Skeletal muscle satellite cell (primary cell): ENCODE measurements at regions not wholly inside any gene's neighbourhood (a gene's known extent, or its start where the extent isn't known, plus 50 kb on each side); places are given as distances from the start of the nearest gene placed in this dataset.

Experiments
- H3K27me3 ChIP-seq: 2 replicates; pipeline ENCODE4 v1.7.0; 2013; ENCODE audit warnings: low read length; ENCODE audit not compliant: control insufficient read depth, insufficient read depth
- H3K36me3 ChIP-seq: 2 replicates; pipeline ENCODE4 v1.7.0; 2013; ENCODE audit warnings: mild to moderate bottlenecking, control low read depth, low read length; ENCODE audit not compliant: insufficient read depth
- H3K4me1 ChIP-seq: 2 replicates; pipeline ENCODE4 v1.7.0; 2013; ENCODE audit warnings: low read length; ENCODE audit not compliant: control insufficient read depth, insufficient read depth
- H3K4me2 ChIP-seq: 2 replicates; pipeline ENCODE4 v1.7.0; 2013; ENCODE audit warnings: mild to moderate bottlenecking, low read length
- H3K4me3 ChIP-seq: 2 replicates; pipeline ENCODE4 v1.7.0; 2013; ENCODE audit warnings: low read length
- H3K9ac ChIP-seq: 2 replicates; pipeline ENCODE4 v1.7.0; 2013; ENCODE audit warnings: mild to moderate bottlenecking, low read depth, low read length, moderate library complexity
- H3K9me3 ChIP-seq: replicated peaks from 2 replicates; pipeline ENCODE4 v1.7.0; 2013; ENCODE audit warnings: mild to moderate bottlenecking, control low read depth, low read length

DNA sequence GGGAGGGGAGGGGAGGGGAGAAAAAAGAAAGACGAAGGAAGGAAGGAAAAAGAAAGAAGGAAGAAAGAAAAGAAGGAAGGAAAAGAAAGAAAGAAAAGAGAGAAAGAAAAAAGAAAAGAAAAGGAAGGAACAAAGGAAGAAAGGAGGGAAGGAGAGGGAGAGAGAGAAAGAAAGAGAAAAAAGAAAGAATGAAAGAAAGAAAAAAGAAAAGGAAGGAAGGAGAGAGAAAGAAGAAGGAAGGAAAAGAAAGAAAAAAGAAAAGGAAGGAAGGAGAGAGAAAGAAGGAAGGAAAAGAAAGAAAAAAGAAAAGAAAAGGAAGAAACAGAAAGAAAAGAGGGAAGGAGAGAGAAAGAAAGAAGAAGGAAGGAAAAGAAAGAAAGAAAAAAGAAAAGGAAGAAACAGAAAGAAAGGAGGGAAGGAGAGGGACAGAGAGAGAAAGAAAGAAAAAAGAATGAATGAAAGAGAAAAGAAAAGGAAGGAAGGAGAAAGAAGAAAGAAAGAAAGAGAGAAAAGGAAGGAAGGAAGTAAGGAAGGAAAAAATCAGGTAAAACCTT, 225.3 kb downstream of the TPBG start:
- no peak overlapping the region for H3K4me3 ChIP-seq
- peaks cover 12% of the 10 kb centered on the region for H3K27me3 ChIP-seq
- H3K9ac ChIP-seq = no peak overlapping the region
- no peaks in the 10 kb centered on the region for H3K9me3 ChIP-seq
- H3K4me1 ChIP-seq = peaks cover 11% of the 10 kb centered on the region
- no peaks in the 10 kb centered on the region for H3K36me3 ChIP-seq
- H3K4me2 ChIP-seq = no peak overlapping the region

- no peak overlapping the region for H3K4me3 ChIP-seq
- H3K4me2 ChIP-seq = no peak overlapping the region
- no peaks in the 10 kb centered on the region for H3K36me3 ChIP-seq
- H3K27me3 ChIP-seq = peaks cover 5% of the 10 kb centered on the region
- no peaks in the 10 kb centered on the region for H3K9me3 ChIP-seq
- H3K4me1 ChIP-seq = peaks cover 11% of the 10 kb centered on the region
- H3K9ac ChIP-seq = no peak overlapping the region
These were observed 226.0 kb downstream of the TPBG start for GRCh38 chr6:82589509-82590206.

- Histone ChIP-seq H3K4me1 (no peaks in the 10 kb centered on the region), H3K27me3 (no peaks in the 10 kb centered on the region), H3K9me3 (no peaks in the 10 kb centered on the region), H3K36me3 (no peaks in the 10 kb centered on the region), H3K4me3 (no peak overlapping the region), H3K4me2 (no peak overlapping the region), H3K9ac (no peak overlapping the region)
These were observed 233.6 kb downstream of the TPBG start for GRCh38 chr6:82597201-82597600.

GRCh38 chr6:82602776-82603175, 239.2 kb downstream of the TPBG start:
- Histone ChIP-seq H3K4me2 (no peak overlapping the region), H3K36me3 (no peaks in the 10 kb centered on the region), H3K4me1 (no peaks in the 10 kb centered on the region), H3K9ac (no peak overlapping the region), H3K27me3 (no peaks in the 10 kb centered on the region), H3K4me3 (no peak overlapping the region), H3K9me3 (no peaks in the 10 kb centered on the region)

DNA sequence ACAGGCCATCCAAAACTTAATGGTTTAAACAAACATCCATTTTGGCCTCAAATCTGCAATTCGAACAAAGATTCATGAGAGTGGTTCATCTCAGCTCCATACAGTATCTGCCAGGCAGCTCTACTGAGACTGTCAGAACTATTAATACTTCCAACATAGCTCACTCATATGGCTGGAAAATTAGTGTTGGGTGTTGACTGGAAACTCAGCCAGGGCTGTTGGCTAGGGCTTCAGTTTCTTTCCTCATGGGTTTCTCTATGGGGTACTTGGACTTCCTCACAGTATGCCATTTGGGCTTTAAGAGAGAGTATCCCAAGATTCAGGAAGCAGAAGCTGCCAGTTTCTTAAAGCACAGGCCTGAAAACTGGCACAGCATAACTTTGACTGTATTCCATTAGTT, 240.3 kb downstream of the TPBG start:
- no peak overlapping the region for H3K4me3 ChIP-seq
- no peaks in the 10 kb centered on the region for H3K27me3 ChIP-seq
- H3K36me3 ChIP-seq = no peaks in the 10 kb centered on the region

GRCh38 chr6:82607998-82608725, 244.5 kb downstream of the TPBG start:
- H3K9ac ChIP-seq = no peak overlapping the region
- no peak overlapping the region for H3K4me3 ChIP-seq
- no peaks in the 10 kb centered on the region for H3K36me3 ChIP-seq
- H3K4me2 ChIP-seq = no peak overlapping the region
- no peaks in the 10 kb centered on the region for H3K27me3 ChIP-seq
- H3K4me1 ChIP-seq = peaks cover 7% of the 10 kb centered on the region
- no peaks in the 10 kb centered on the region for H3K9me3 ChIP-seq

More for the DNA sequence above, 240.3 kb downstream of the TPBG start:
- H3K4me2 ChIP-seq = no peak overlapping the region
- H3K9ac ChIP-seq = no peak overlapping the region
- H3K4me1 ChIP-seq = no peaks in the 10 kb centered on the region
- H3K9me3 ChIP-seq = no peaks in the 10 kb centered on the region

DNA sequence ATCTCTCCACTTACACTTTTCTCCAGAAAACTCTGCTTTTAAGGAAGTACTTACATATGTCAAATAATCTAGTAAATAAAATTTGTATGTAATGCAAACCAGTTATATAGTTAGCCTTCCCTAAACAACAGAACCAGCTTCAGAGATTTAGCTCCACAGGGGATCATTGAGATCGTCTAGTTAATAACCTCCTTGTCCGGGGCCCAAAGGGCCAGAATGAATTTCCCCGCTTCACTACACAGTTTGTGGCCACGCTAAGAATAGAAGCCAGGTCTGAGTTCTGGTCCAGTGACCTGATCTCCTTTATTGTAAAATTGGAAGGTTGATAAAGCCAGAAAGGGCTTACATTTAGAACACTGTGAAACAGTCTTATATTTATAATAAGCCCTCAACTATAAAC, 245.2 kb downstream of the TPBG start:
- H3K9ac ChIP-seq = no peak overlapping the region
- no peak overlapping the region for H3K4me2 ChIP-seq
- no peak overlapping the region for H3K4me3 ChIP-seq
- H3K4me1 ChIP-seq = peaks cover 7% of the 10 kb centered on the region
- H3K36me3 ChIP-seq = no peaks in the 10 kb centered on the region
- no peaks in the 10 kb centered on the region for H3K27me3 ChIP-seq
- H3K9me3 ChIP-seq = no peaks in the 10 kb centered on the region

- H3K9ac ChIP-seq = no peak overlapping the region
- H3K4me2 ChIP-seq = no peak overlapping the region
- H3K9me3 ChIP-seq = no peaks in the 10 kb centered on the region
- H3K4me1 ChIP-seq = peaks cover 7% of the 10 kb centered on the region
- H3K36me3 ChIP-seq = no peaks in the 10 kb centered on the region
- no peak overlapping the region for H3K4me3 ChIP-seq
- no peaks in the 10 kb centered on the region for H3K27me3 ChIP-seq
These were observed 248.1 kb downstream of the TPBG start for GRCh38 chr6:82611751-82612150.

GRCh38 chr6:82612475-82613039, 248.9 kb downstream of the TPBG start:
- Histone ChIP-seq H3K4me3 (no peak overlapping the region), H3K36me3 (no peaks in the 10 kb centered on the region), H3K9me3 (no peaks in the 10 kb centered on the region), H3K4me2 (no peak overlapping the region), H3K9ac (no peak overlapping the region), H3K4me1 (peaks cover 7% of the 10 kb centered on the region), H3K27me3 (no peaks in the 10 kb centered on the region)

DNA sequence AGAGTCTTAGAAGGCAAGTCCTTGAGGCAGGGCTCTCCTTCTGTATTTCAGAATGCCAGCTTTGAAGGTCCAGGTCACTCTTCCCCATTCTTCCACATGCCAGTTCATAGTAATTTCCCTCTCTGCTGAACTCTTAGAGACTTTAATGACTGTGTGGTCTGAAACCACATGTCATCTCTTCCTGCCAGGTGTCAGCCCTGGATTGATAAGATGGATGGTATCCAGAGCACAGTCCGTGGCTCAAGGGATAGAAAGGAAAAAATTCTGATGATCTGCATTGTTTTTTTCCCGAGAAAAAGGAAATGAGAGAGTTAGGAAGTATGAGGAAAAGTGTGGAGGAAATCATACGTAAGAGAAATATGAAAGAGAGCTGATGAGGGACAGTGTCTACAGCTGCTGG, 250.9 kb downstream of the TPBG start:
- no peak overlapping the region for H3K4me2 ChIP-seq
- H3K9me3 ChIP-seq = no peaks in the 10 kb centered on the region
- no peak overlapping the region for H3K4me3 ChIP-seq
- no peaks in the 10 kb centered on the region for H3K36me3 ChIP-seq
- peaks cover 4% of the 10 kb centered on the region for H3K27me3 ChIP-seq
- no peak overlapping the region for H3K9ac ChIP-seq
- H3K4me1 ChIP-seq = peaks cover 7% of the 10 kb centered on the region

GRCh38 chr6:82616386-82617028, 252.9 kb downstream of the TPBG start:
- no peaks in the 10 kb centered on the region for H3K9me3 ChIP-seq
- H3K4me3 ChIP-seq = no peak overlapping the region
- H3K4me1 ChIP-seq = peaks cover 7% of the 10 kb centered on the region

More at GRCh38 chr6:82616386-82617028, 252.9 kb downstream of the TPBG start:
- Histone ChIP-seq H3K9ac (no peak overlapping the region), H3K36me3 (no peaks in the 10 kb centered on the region), H3K4me2 (no peak overlapping the region), H3K27me3 (peaks cover 4% of the 10 kb centered on the region)
